GM18909 (cell line): ENCODE measurements at regions not wholly inside any gene's neighbourhood (a gene's known extent, or its start where the extent isn't known, plus 50 kb on each side); places are given as distances from the start of the nearest gene placed in this dataset.

Experiments
- ATAC-seq: cut with Tn5 transposase; IDR thresholded peaks from one replicate; pipeline ENCODE4 v1.9.1; 2021; ENCODE audit warnings: mild to moderate bottlenecking; ENCODE audit not compliant: unreplicated experiment, poor library complexity

- ATAC-seq, result no peak
Measured at GRCh38 chr2:37471104-37471503, 126.7 kb downstream of the QPCT start.

- ATAC-seq, result no peak
Measured at GRCh38 chr2:37471994-37472393, 127.6 kb downstream of the QPCT start.

- no peak for ATAC-seq
Measured at GRCh38 chr2:37472959-37473358, 128.5 kb downstream of the QPCT start.

- no peak for ATAC-seq
Measured at GRCh38 chr2:37476411-37476810, 132.0 kb downstream of the QPCT start.

GRCh38 chr2:37477921-37478320, 133.5 kb downstream of the QPCT start:
- no peak for ATAC-seq

GRCh38 chr2:37481244-37481643, 136.8 kb downstream of the QPCT start:
- ATAC-seq, result no peak

GRCh38 chr2:37489041-37489456, 144.6 kb downstream of the QPCT start:
- no peak for ATAC-seq

- ATAC-seq, result no peak
Measured at GRCh38 chr2:37489536-37489935, 145.1 kb downstream of the QPCT start.

- ATAC-seq, result no peak
Measured at GRCh38 chr2:37493425-37493824, 149.0 kb downstream of the QPCT start.

- ATAC-seq, result no peak
Measured at GRCh38 chr2:37499113-37499512, 154.7 kb downstream of the QPCT start.

- no peak for ATAC-seq
Measured at GRCh38 chr2:37500031-37500430, 155.6 kb downstream of the QPCT start.

GRCh38 chr2:37501113-37501512, 156.7 kb downstream of the QPCT start:
- ATAC-seq, result no peak

- no peak for ATAC-seq
Measured at GRCh38 chr2:37506407-37507050, 162.1 kb downstream of the QPCT start.

- ATAC-seq, result no peak
Measured at GRCh38 chr2:37507051-37507410, 162.6 kb downstream of the QPCT start.

- ATAC-seq, result no peak
Measured at GRCh38 chr2:37507703-37508102, 163.3 kb downstream of the QPCT start.

- ATAC-seq, result no peak
Measured at GRCh38 chr2:37512971-37513370, 158.5 kb downstream of the CDC42EP3 start.

- ATAC-seq, result no peak
Measured at GRCh38 chr2:37523814-37524362, 147.6 kb downstream of the CDC42EP3 start.

- ATAC-seq, result no peak
Measured at GRCh38 chr2:37526323-37526722, 145.1 kb downstream of the CDC42EP3 start.

GRCh38 chr2:37526856-37527255, 144.6 kb downstream of the CDC42EP3 start:
- no peak for ATAC-seq

GRCh38 chr2:37527361-37527760, 144.1 kb downstream of the CDC42EP3 start:
- no peak for ATAC-seq

- ATAC-seq, result no peak
Measured at GRCh38 chr2:37529830-37530415, 141.5 kb downstream of the CDC42EP3 start.

- no peak for ATAC-seq
Measured at GRCh38 chr2:37532503-37532902, 138.9 kb downstream of the CDC42EP3 start.
